ENCODE measurements at regions not wholly inside any gene's neighbourhood (a gene's known extent, or its start where the extent isn't known, plus 50 kb on each side); places are given as distances from the start of the nearest gene placed in this dataset.
A peak's percentile ranks its signal among the peaks of the same experiment; 100 is the strongest.

GRCh38 chr3:71876135-71877105, 91.5 kb upstream of the PROK2 start:
- Histone ChIP-seq H3K4me3 (no peak overlapping the region), H3K9me3 (no peaks in the 10 kb centered on the region), H3K4me2 (no peak overlapping the region), H3K4me1 (no peaks in the 10 kb centered on the region), H3K27ac (no peak overlapping the region)
- FAIRE-seq (no peak), ATAC-seq (no peak), DNase-seq (ENCODE audit: low read depth in 1 of 2, low spot score in 1 of 2) (no peak)
- CTCF ChIA-PET, result interaction anchor here (0.6 to 12.7 kb wide), 44 partner anchors 8 to 1466 kb away, joined by 3 to 157 read pairs (median 4); partner anchors contain the start of gene SHQ1
- 41% methylated on average over 8 of the region's 8 CpGs for WGBS (ENCODE audit: missing lambda C conversion rate)
- POLR2A ChIA-PET, result no interaction called here
- TF ChIP-seq HES2 (IDR thresholded peaks at IDR 0.05) (no peak), KDM5A (IDR thresholded peaks at IDR 0.05) (no peak), MYC (IDR thresholded peaks at IDR 0.05; ENCODE audit: borderline replicate concordance, low read length) (no peak), MAZ (IDR thresholded peaks at IDR 0.05; ENCODE audit: borderline replicate concordance, low read depth, low read length) (no peak), MAFK (IDR thresholded peaks at IDR 0.05; ENCODE audit: partially characterized antibody) (no peak), ZC3H11A (IDR thresholded peaks at IDR 0.05) (no peak), GATA3 (IDR thresholded peaks at IDR 0.05; ENCODE audit: borderline replicate concordance) (no peak), E2F6 (IDR thresholded peaks at IDR 0.05; ENCODE audit: borderline replicate concordance, low read depth) (no peak), RCOR1 (IDR thresholded peaks at IDR 0.05; ENCODE audit: low read depth, low read length) (no peak), EHMT2 (IDR thresholded peaks at IDR 0.05; ENCODE audit: low read depth) (no peak), HDAC2 (IDR thresholded peaks at IDR 0.05) (no peak), CHD2 (IDR thresholded peaks at IDR 0.05; ENCODE audit: low read length, partially characterized antibody) (no peak), FOSB (CRISPR knock-in tag; IDR thresholded peaks at IDR 0.05) (no peak), POLR2A (IDR thresholded peaks at IDR 0.05; ENCODE audit: low read length) (no peak), RNF2 (IDR thresholded peaks at IDR 0.05; ENCODE audit: borderline replicate concordance, low read depth) (no peak), BHLHE40 (IDR thresholded peaks at IDR 0.05; ENCODE audit: low read depth, low read length) (no peak), USF2 (IDR thresholded peaks at IDR 0.05) (no peak), PBX3 (IDR thresholded peaks at IDR 0.05) (no peak)

GRCh38 chr3:71875461-71875947, 90.6 kb upstream of the PROK2 start:
- CTCF ChIA-PET, result interaction anchor here (0.5 to 12.7 kb wide), 55 partner anchors 9 to 1966 kb away, joined by 3 to 157 read pairs (median 4); partner anchors contain the start of gene SHQ1
- TF ChIP-seq NPAS2 (CRISPR knock-in tag; IDR thresholded peaks at IDR 0.05; ENCODE audit: borderline replicate concordance), result no peak
- TF ChIP-seq RAD21 (conservative IDR thresholded peaks at IDR 0.05 in 1 of 2, IDR thresholded peaks at IDR 0.05 in 1 of 2), result peak; percentile 83 to 87
- peak; percentile 76 for TF ChIP-seq CTCF (IDR thresholded peaks at IDR 0.05)
- TF ChIP-seq SMC3 (IDR thresholded peaks at IDR 0.05), result peak; percentile 88
- H3K4me3 ChIP-seq, result no peak overlapping the region
- POLR2A ChIA-PET, result no interaction called here
- no peak overlapping the region for H3K27ac ChIP-seq
- FAIRE-seq, result peak; percentile 28
- peak; percentile 63 to 67 for DNase-seq (ENCODE audit: low read depth in 1 of 2, low spot score in 1 of 2)
- H3K9me3 ChIP-seq, result 0 out of 3 replicates have a peak, but pooled peaks cover 6% of the 10 kb centered on the region
- H3K4me2 ChIP-seq, result no peak overlapping the region
- no peaks in the 10 kb centered on the region for H3K4me1 ChIP-seq
- 22% methylated on average over 4 of the region's 4 CpGs for WGBS (ENCODE audit: missing lambda C conversion rate)
- peak; percentile 97 to 99 for ATAC-seq
